NCI-H2081 (cell line): ENCODE measurements at regions not wholly inside any gene's neighbourhood (a gene's known extent, or its start where the extent isn't known, plus 50 kb on each side); places are given as distances from the start of the nearest gene placed in this dataset.
"Not testable (repeated sequence)": the region's sequence is repeated elsewhere in the genome, so short reads cannot be mapped to it uniquely, and the experiment has no call there.

ENCODE experiments used
- DNase-seq, 2 experiments: peaks; one replicate each; lab custom pipeline; 2025; lab: John Stamatoyannopoulos, UW

DNA sequence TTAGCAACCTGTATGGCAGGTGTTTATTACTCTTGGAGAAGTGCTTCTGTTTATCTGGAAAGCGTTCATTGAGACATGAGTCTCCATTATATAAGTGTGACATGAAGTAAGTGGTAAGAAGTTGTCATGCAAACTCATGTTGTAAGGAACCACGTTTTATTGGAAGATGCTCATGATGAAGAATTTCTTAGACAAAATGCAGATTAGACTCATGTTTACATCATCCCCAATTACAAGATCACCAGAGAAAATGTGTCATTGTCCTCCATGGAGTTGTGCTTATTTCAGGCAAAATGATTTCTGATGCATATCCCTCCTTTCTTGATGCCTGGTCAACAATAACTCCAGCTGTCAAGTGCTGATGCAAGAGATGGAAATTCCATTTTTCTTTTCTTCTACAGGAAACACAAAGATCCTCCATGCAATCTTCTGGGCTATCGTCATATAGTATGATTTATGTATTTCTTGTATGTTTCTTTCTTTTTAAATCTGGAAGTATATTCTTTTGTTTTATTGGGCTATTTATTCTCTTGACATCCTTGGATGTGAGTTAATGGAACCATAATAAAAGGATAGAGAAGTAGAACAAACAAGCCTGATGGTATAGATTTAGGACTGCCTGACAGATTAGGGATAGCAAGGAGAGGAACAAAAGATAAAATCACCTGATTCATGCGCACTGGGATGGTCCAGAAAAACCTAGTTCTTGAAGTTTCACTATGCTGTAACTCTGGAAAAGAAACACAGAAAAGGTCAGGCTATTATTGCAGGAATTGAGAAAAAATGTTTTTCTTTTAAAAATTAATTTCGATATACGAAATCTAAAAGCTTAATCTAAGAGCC, 50.7 kb upstream of the DIAPH3 start:
- no peak for DNase-seq

DNA sequence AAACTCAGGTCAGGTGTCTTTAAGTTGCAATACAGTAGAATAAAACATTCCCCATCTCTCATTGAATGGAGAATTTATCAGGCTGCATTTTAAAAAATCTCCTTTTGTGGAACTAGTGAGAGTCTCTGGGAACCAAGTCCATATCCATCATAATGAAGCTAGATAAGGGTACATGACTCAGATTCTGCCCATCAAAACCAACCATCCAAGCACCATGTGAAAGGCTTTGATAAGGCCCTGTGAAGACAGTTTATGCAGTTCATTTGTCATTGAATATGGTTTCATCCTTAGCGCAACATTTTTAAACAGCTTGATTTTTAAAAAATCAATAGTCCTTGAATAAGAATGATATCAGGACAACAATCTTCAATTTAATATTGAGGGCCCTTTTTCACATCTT, 56.3 kb upstream of the DIAPH3 start:
- no peak for DNase-seq

DNA sequence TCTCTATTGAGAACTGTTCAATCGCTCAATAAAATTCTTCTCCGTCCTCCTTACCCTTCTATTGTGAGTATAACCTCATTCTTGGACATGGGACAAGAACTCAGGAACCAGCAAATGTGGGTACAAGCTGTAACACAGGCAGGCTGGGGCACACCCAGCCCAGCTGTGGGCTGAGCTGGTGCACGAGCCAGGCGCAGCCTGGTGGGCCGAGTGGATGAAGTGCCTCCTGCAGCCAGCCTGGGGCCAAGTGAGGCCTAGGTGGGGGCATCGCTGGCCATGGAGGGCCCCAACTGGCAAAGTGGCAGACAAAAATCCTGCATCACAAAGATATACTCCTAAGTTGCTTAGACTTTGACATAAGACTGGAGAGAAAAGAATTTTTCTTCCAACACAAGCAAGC, 57.9 kb upstream of the DIAPH3 start:
- DNase-seq = no peak

DNA sequence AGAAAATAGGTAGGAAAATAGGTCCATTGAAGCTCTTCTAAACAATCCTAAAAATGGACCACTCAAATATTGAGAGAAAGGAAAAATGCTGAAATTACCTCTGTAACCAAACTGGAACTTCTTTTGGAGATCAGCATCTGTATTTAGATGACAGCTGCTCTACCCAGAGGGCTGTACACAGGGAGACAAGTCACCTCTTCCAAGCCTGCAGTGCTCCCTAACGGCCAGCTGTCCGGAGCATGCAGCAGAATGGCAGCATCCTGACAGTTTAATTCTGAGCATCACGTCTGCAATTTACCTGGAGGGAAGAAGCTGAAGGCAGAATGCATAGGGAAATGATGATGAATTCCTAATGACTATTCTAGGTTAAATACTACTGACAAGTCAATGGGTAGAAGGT, 62.8 kb upstream of the DIAPH3 start:
- no peak for DNase-seq

DNA sequence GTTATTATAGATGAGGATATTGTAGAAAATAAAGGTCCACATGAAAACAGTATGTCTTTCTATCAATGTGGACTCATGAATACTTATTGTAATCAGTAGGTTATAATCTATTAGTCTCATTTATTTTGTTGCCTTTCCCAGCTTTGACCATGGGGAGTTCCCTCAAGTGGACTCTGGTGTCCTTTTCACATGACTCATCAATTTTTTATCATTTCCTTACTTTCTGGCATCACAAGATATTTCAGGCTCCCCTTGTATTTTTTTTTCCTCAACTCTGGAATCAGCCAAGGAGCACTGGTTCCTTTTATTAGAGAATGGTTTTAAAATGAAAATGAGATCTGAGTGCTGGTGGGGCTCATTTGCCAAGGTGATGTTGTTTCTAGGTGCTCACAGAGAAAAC, 63.4 kb upstream of the DIAPH3 start:
- no peak for DNase-seq

DNA sequence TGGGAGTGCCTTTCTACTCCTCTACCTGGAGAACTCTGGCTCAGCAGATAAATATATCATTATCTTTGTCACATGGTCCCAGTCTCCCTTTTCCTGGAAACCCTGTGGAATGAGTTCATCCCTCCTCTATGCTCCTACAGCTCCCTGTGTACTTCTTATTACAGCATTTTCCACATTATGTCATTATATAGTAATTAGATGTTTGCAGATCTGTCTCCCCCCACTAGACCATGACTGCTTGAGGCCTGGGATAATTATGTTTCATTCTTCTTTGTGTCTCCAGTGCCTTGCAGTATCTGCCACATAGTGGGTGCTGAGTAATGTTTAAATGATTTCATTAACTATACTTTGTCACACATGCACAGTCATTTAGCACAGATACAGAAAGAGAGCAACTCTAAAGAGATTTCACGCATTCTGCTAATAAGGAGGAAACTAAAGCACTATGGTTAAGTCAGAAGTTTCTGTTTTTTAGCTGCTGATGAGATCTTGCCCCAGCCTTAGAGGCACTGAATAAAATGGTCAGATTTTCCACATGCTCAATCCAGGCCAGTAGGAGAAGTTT, 66.1 kb upstream of the DIAPH3 start:
- DNase-seq = peak in 1 of 2 experiments; percentile 46

DNA sequence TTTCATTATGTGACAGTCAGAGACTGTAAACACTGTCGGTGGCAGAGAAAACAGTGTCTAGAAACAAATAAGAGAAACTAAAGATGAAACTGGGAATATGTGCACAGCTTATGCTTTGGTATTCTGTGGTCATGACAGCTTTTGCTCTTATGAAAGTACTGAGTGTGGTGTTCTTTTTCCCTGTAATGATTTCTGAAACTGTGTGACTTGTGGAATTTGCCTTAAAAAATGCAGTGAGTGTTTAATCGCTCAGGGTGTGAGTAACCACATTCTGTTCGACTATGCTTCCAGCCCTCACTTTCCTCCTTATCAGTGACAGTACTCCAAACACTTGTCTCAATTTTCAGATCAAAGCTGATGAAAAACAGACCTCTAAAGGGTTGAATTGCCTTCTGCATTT, 66.9 kb upstream of the DIAPH3 start:
- no peak for DNase-seq

DNA sequence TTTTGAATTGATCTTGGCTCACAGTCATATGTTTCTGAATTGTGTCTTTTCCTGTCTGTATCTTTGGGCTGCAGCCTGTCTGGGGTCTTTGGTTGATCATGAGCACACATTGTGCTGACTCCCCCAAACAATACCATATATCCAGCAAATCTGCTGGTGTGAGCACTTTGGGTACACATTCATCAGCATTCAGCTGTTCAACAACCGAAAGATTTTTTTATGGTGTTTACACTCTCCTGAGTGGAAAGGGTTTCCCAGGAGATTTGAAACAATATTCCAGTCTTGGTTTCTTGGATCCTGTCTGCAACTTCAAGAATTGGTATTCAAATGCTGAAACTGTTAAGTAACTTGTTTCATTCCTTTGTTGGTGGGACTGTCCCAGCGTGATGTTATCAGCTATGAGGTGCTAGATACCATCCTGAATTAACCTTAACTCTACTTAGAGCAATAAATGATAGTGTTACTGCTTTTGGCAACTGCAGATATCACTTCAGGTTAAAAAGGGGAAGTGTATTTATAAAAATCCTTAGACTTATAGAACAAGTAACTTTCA, 78.4 kb upstream of the DIAPH3 start:
- no peak for DNase-seq

DNA sequence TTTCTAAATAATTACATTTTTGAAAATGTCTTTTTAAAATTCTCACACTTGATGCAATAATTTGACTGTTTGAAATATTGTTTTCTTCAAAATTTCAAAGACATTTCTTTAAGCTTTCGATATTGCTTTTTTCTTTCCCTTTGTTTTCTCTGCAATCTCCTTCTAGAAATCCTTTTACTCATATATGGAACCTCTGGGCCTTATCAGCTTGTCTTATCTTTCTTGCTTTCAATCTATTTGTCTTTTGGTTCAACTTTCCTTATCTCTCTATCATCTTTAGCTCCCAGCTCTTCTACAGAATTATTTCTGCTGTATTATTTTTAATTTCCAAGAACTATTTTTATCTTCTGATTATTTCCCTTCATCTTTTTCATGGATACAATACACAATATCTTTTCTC, 80.7 kb upstream of the DIAPH3 start:
- no peak for DNase-seq

DNA sequence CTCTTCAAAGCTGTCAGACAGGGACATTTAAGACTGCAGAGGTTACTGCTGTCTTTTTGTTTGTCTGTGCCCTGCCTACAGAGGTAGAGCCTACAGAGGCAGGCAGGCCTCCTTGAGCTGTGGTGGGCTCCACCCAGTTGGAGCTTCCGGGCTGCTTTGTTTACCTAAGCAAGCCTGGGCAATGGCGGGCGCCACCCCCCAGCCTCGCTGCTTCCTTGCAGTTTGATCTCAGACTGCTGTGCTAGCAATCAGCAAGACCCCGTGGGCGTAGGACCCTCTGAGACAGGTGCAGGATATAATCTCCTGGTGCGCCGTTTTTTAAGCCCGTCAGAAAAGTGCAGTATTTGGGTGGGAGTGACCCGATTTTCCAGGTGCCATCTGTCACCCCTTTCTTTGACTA, 87.7 kb upstream of the DIAPH3 start:
- not testable (repeated sequence) for DNase-seq

DNA sequence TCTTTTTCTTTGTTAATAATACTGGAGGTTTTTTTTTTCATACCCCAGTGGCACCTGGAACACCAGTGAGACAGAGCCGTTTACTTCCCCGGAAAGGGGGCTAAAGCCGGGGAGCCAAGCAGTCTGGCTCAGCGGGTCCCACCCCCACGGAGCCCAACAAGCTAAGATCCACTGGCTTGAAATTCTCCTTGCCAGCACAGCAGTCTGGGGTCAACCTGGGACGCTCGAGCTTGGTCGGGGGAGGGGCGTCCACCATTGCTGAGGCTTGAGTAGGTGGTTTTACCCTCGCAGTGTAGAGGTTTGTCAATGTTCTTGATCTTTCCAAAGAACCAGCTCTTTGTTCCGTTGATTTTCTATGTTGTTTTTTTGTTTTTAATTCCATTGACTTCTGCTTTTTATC, 94.6 kb upstream of the DIAPH3 start:
- no peak for DNase-seq

DNA sequence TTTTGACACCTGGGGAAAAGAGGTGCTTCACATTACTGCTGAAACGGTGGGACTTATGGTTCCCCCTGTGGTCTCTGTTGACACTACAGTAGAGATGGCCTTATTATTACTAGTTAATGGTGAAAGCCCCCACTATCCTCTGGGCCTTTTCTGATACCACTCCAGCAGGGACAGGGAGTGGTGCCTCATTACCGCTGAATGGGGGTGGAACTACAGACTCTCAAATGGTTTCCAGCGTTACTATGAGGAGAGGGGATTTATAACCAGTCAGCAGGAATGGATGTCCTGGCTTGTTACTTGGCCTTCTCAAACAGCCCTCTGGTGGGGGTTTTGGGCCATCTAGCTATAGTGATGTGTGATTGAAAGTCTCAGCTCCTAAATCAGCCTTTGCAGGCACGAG, 96.7 kb upstream of the DIAPH3 start:
- no peak for DNase-seq

DNA sequence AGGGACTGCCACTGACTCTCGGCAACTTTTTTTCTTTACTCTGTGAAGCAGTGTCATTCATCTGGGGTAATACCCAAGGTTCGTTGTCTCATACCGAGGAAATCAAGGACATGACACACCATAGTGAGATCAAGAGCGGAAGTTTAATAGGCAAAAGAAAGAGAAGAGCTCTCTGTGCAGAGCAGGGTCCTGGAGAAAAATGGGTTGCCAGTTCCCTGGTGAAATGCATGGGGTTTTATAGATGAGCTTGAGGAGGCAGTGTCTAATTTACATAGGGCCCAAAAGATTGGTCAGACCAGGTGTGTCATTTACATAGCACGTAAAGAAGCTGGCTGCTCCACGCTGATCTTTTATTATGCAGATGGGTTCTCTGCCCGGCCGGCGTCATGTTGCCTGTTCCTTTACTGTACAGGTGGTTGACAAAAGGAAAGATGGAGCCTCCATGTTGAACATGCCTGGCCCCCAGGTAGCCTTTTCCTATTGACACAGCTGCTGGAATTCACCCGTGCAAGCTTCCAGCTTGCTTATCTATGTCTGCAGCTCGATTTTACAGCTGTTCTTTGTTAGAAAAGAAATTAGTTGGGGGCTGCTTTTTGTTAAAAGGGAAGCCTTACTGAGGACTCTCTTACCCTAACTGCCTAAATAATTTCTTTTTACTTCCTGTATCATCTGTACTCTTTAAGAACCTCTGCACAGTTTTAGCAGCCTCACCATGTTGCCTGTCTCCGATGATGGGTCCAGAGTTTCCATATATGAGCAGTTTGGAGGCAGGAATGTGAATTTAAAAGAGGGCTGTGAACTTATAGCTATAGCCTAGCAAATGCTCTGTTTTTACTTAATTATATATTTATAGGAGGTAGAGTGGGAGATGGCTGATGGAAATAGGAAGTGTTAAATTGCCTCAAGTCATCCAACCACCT, 98.0 kb upstream of the DIAPH3 start:
- DNase-seq = peak; percentile 87 to 96

DNA sequence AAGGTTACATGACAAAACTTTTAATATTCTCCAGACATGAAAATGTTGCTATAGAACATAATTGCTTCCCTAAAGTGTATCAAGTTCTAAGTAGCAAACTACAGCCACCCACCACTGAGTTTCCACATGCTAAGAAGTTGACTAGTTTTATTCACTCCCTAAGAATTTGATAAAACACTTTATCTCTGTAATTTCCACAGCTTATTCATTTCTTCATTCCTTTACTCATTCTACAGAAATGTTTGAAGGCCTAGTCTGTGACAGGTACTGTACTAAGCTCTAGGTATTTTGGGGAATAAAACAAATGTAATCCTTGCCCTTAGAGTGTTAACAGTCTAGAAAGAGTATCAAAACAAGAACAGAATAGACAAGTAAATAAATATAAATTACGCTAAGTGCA, 101.8 kb upstream of the DIAPH3 start:
- no peak for DNase-seq

DNA sequence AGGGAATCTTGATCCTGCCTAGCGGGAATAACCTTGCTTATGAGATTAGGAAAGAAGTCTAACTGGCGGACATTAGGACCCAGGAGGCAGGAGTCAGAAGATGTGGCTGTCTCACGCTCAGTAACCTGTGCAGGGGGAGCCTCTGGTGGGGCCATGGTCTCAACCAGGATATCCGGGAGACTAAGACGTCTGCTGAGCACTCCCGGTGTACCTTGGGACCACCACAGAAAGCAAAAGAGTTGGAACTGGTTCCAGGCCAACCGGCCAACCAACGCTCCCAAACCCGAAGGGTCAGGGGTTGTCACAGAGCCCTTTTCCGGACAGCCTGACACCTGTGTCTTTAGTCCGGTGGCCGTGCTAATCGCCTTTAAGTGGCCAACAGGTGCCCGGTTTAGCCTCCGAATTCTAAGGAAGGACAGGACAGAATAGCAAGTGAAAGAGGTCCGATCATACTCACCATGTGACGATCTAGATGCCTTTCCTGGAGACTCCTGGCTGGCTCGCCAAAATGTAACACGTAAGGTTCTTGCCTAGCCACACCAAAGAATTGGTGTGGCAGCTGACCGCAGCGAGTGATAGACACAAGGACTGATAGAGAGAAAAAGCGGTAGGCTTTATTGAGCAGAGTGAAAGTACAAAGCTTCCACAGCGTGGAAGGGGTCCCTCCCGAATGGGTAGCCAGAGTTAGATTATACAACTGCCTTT, 103.9 kb upstream of the DIAPH3 start:
- DNase-seq = no peak

DNA sequence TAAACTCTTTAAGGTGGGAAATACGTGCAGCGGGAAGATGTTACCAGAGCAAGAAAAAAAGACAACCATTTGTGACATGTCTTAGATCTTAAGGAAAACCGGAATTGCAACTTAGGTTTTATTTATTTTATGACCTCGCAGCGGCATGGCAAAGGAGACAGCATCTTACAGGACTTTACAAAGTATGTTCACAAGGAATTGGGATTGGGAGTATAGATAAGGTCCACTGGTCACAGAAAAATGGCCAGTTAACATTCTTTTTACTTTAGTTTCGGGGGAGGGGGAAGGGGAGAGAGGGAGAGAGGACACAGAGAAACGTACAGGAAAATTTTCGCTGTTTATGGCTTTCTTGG, 104.5 kb upstream of the DIAPH3 start:
- no peak for DNase-seq

DNA sequence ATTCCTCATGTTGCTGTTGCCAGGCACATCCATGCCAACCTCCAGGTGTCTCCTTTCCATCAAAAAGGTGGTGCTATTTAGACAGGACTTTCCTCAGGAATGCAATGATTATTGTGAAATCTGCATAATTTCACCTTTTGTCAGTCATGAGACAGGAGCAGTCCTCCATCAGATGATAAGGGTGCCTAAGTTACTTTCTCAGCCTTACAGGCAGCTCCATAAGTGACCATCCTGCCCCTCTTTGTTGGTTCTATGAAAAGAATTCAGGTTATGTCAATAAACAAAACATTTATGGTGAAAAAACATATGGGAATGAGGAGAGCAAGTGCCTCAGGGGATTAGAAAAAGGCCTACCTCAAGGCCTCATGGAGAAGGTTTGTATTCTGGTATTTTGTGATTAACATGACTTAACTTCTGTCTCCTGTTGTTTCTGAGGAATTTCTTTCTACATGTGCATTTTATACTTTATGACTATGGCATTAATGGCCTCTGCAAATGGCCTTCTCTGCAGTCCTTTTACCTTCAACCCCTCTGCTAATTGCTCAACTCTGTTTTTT, 110.3 kb upstream of the DIAPH3 start:
- no peak for DNase-seq

DNA sequence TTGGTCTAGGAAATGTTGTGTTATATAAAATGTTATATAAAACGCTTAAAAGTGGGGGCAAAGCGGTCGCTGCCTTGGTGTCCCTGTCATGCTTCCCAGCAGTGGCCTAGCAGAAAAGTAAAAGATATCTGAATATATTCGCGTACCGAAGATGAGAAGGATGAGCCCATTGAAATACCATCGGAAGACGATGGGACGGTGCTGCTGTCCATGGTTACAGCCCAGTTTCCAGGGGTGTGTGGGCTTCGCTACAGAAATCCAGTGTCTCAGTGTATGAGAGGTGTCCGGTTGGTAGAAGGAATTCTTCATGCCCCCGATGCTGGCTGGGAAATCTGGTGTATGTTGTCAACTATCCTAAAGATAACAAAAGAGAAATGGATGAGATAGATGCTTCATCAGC, 110.9 kb upstream of the DIAPH3 start:
- no peak for DNase-seq

DNA sequence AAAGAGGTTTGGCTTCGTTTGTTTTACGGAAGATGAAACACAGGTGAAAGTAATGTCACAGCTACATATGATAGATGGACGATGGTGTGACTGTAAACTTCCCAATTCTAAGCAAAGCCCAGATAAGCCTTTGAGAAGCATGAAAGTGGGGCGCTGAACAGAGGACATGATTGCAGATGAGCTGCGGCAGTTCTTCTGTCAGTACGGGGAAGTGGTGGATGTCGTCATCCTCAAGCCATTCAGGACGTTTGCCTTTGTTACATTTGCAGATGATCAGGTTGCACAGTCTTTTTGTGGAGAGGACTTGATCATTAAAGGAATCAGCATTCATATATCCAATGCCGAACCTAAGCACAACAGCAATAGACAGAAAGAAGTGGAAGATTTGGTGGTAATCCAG, 111.5 kb upstream of the DIAPH3 start:
- no peak for DNase-seq

DNA sequence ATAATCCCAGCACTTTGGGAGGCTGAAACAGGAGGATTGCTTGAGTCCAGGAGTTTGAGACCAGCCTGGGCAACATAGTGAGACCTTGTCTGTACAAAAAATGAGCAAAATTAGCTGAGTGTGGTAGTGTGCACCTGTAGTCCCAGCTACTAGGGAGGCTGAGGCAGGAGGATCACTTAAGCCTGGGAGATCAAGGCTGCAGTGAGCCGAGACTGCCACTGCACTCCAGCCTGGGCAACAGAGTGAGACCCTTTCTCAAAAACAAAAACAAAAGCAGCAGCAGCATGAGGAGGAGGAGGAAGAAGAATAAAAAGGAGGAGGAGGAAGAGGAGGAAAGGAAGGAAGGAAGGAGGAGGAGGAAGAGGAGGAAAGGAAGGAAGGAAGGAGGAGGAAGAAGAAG, 116.5 kb upstream of the TDRD3 start:
- DNase-seq = not testable (repeated sequence)

DNA sequence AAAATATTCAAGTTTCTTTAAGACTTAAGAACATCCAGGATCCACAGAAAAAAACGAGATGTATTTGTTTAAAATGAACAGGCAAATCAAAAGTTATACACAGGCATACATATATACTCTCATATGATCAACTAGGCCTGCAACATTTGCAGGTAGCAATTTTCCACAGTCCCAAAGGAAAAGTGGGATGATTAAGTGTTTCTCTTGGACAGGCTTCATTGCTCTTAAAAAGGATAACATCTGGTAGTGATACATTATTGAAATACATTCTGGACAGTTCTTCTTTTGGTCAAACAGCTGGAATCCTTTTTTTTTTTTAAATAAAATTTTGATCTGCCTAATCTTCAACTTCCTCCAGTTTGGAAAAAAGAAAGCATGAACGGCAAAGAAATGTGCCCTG, 114.8 kb upstream of the TDRD3 start:
- peak; percentile 22 to 62 for DNase-seq

DNA sequence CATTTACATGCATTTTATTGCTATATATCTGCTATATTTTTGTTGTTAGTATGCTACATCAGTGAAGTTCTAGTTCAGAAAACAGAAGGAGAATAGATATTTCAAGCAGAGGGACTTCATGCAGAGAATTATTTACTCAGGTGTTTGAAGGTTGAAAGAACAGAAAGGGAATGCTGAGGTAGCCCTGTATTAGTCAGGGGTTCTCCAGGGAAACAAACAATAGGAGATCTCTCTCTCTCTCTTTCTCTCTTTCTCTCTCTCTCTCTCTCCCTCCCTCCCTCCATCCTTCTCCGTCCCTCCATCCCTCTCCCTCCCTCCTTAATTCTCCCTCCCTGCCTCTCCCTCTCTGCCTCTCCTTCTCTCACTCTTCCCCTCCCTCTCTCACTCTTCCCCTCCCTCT, 114.3 kb upstream of the TDRD3 start:
- peak; percentile 37 to 70 for DNase-seq
